ENCODE measurements at regions not wholly inside any gene's neighbourhood (a gene's known extent, or its start where the extent isn't known, plus 50 kb on each side); places are given as distances from the start of the nearest gene placed in this dataset.

- TF ChIP-seq CTCF (IDR thresholded peaks at IDR 0.05), result no peak
- TF ChIP-seq RELA (CRISPR knock-in tag; IDR thresholded peaks at IDR 0.05; ENCODE audit: borderline replicate concordance), result no peak
- TF ChIP-seq MAX (CRISPR knock-in tag; IDR thresholded peaks at IDR 0.05), result no peak
- TF ChIP-seq, protein P1, sequence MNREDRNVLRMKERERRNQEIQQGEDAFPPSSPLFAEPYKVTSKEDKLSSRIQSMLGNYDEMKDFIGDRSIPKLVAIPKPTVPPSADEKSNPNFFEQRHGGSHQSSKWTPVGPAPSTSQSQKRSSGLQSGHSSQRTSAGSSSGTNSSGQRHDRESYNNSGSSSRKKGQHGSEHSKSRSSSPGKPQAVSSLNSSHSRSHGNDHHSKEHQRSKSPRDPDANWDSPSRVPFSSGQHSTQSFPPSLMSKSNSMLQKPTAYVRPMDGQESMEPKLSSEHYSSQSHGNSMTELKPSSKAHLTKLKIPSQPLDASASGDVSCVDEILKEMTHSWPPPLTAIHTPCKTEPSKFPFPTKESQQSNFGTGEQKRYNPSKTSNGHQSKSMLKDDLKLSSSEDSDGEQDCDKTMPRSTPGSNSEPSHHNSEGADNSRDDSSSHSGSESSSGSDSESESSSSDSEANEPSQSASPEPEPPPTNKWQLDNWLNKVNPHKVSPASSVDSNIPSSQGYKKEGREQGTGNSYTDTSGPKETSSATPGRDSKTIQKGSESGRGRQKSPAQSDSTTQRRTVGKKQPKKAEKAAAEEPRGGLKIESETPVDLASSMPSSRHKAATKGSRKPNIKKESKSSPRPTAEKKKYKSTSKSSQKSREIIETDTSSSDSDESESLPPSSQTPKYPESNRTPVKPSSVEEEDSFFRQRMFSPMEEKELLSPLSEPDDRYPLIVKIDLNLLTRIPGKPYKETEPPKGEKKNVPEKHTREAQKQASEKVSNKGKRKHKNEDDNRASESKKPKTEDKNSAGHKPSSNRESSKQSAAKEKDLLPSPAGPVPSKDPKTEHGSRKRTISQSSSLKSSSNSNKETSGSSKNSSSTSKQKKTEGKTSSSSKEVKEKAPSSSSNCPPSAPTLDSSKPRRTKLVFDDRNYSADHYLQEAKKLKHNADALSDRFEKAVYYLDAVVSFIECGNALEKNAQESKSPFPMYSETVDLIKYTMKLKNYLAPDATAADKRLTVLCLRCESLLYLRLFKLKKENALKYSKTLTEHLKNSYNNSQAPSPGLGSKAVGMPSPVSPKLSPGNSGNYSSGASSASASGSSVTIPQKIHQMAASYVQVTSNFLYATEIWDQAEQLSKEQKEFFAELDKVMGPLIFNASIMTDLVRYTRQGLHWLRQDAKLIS (CRISPR knock-in tag; IDR thresholded peaks at IDR 0.05; ENCODE audit: borderline replicate concordance), result no peak
- TF ChIP-seq SP1 (CRISPR knock-in tag; conservative IDR thresholded peaks at IDR 0.05), result no peak
- no peak for TF ChIP-seq ARID4B (CRISPR knock-in tag; IDR thresholded peaks at IDR 0.05; ENCODE audit: borderline replicate concordance)
These were observed 466.3 kb upstream of the HS3ST1 start for GRCh38 chr4:11894977-11895376.
